ENCODE measurements at regions not wholly inside any gene's neighbourhood (a gene's known extent, or its start where the extent isn't known, plus 50 kb on each side); places are given as distances from the start of the nearest gene placed in this dataset.

DNA sequence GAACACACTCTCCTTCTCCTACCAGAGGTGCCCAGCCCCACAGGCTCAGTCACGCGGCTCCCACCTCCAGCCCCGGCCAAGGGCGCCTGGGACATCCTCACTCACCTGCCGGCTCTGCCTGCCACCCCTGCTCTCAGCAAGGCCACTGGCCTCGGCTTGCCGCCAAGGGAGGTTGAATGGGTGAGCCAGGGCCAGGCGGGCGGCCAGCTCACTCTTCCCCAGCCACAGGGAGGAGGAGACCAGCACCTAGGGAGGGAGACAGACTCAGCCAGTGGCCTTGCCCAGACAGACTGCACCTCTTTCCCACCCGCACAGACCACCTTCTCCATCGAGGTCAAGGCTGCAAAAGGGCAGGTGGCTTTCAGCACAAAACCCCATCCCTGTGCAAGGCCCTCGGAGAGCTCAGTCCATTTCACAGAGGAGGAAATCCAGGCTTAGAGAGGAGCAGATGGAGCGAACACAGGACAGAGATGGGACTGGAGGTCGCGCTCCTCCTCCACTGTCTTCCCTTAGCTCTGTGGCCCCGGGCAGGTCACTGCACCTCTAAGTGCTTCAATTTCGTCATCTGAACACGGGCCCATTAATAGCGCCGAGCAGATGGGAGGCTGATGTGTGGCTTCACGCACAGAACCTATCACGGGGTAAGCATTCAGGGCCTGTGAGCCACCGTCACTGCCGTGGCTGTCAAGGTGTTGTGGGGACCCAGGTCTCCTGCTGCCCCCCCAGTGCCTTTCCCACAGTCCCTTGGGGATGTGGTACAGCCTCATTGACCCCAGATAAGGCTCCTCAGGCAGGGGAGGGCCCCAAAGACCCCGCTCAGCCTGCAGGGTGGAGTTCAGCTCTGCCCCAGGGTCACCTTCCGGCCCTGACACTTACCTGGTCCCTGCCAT is 56.1 kb downstream of the RMI2 start:
- no peak for DNase-seq (ENCODE audit: low read depth in 3 of 3)

DNA sequence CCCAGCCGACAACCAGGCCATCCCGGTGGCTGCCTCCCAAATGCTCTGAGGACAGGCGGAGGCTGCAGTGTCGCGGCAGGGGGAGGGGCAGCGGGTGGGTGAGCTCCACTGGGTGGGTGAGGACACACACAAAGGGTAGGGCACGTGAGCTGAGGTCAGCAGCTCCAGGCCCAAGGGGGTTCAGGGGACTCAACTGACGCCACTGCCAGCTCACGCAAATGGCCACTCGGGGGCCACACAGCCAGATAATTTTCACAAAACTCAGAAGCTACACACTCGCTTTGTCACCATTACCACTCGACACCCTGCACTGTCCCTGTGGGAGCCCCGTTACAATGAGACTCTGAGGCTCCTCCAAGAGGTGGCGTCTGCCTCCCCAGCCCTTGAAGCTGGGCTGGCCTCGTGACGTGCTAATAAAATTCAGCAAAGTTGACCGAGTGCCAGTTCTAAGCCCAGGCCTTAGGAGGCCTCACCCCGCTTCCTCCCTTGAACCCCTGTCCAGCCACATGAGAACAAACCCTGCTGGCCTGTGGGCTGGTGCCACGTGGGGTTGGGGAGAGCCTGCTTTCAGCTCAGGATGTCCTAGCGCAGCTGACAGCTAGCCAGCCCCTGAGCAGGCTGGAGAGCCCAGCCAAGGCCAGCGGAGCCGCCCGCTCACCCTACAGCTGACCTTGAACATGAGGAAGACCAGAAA is 56.9 kb downstream of the RMI2 start:
- DNase-seq (ENCODE audit: low read depth in 3 of 3), result no peak

DNA sequence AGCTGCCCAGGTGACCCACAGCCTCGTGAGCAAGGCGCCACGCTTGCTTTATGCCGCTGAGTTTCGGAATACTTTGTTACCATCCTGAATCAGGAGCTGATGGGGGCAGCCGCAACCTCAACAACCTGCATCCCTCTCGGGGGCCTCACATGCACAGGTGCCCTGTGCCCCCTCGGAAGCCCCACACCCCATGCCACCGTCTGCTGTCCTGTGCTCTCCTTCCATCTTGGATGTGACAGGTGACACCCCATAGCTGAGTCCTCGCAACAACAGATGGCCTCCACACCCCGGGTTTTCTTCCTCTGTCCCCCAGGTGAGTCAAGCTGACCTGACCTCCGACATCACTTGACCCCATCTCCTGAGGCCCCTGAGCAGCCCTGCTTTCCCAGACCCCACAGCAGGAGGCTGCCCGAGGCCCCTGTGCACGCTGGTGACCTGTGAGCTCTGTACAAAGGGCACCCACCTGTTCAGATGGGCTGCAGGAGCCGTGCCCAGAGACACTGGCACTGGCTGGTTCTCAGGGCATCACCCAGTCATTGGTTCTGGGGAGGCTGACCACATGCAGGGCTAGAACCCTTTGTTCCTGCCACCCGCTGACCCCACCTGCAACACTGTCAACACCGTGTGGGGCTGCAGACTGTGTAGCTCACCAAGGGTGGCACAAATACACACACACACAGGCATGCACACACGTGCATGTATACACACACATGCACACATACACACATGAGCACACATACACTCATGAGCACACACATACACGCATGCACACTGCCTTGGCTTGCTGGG is 57.7 kb downstream of the RMI2 start:
- DNase-seq (ENCODE audit: low read depth in 3 of 3), result no peak

DNA sequence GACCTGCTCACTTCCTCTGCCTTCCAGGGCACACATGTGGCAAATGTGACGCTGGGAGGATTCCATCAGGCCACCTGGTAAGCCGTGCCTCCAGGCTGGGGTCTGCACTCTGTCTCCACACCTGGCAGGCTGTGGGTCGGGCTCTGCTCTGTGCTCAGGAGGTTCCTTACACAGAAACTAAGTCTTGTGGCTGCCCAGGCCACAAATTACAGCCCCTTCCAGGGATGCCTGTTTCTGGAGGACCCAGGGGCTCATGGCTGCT is 58.2 kb downstream of the RMI2 start:
- no peak for DNase-seq (ENCODE audit: low read depth in 3 of 3)

DNA sequence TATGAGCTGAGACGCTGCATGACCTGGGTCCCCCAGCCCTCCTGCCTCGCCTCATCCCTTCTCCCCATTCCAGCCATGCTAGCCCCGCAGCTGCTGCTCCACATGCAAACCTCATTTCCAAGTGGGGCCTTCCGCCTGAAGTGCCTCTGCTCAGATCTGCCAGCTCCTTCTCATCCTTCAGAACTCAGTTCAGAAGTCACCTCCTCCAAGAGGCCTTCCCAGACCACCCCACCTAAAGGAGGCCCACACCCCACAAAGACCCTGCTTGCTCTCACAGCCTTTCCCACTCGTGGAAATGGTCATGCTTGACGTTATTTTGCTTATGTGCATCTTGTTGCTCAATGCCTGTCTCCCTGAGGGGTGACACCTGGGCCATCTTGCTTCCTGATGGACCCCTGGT is 58.7 kb downstream of the RMI2 start:
- no peak for DNase-seq (ENCODE audit: low read depth in 3 of 3)

DNA sequence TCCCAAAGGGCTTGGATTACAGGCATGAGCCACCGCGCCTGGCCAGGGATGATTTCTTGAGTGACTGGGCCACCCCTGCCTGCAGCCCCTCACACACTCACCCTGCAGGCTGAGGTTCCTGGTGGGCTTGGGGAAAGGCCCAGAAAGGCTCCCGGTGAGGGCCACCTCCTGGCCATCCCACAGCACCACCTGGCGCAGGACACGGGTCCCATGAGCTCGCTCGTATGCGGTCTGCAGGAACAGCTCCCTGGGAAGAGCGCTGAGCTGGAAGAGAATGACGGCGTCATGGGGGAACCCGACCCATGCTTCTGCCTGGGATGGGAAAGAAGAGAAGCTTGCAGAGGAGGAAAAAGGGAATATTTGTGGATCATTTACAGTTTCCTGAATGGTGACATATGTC is 59.3 kb downstream of the RMI2 start:
- DNase-seq (ENCODE audit: low read depth in 3 of 3), result no peak

DNA sequence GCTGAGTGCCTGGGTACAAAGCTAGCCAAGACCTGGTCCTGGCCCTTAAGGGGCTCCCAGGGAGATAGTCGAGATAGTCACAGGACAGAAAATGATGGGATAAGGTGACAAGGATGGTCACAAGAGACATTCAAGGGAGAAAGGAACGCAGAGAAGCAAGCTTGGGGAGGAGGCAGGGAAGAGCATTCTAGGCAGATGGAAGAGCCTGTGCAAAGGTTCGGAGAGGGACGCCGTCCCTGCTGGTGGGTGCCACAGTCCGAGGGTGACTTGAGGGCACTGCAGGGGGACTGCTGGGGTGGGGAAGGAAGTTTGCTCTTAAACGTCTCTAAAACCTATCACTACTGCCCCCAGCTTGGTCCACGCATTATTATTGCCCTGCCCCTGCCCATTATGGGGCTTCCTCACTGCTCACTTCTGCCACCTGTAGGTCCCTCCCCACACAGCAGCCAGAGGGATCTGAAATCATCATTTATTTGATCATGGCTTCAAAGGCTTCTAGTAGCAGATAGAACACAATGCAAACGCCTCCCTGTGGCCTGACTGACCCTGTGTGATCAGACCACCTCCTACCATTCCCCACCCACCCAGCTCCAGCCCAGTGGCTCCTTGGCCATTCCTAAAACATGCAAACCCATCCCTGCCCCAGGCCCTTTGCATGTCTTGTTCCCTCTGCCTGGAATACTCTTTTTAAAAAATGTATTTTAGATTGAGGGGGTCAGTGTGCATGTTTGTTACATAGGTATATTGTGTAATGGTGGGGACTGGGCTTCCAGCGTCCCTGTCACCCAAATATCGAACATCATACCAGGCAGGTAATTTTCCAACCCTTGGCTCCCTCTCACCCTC is 60.3 kb downstream of the RMI2 start:
- peak; percentile 21 to 43 (median 35) for DNase-seq (ENCODE audit: low read depth in 3 of 3)

DNA sequence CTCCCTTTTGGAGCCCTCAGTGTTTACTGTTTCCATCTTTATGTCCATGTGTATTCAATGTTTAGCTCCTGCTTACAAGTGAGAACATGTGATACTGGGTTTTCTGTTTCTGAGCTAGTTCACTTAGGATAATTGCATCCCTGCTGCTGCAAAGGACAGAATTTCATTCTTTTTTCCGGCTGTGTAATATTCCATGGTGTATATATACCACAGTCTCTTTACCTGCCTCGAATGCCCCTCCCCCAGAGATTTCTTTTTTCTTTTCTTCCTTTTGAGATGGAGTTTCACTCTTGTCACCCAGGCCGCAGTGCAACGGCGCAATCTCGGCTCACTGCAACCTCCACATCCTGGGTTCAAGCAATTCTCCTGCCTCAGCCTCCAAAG is 60.9 kb downstream of the RMI2 start:
- DNase-seq (ENCODE audit: low read depth in 3 of 3), result no peak

DNA sequence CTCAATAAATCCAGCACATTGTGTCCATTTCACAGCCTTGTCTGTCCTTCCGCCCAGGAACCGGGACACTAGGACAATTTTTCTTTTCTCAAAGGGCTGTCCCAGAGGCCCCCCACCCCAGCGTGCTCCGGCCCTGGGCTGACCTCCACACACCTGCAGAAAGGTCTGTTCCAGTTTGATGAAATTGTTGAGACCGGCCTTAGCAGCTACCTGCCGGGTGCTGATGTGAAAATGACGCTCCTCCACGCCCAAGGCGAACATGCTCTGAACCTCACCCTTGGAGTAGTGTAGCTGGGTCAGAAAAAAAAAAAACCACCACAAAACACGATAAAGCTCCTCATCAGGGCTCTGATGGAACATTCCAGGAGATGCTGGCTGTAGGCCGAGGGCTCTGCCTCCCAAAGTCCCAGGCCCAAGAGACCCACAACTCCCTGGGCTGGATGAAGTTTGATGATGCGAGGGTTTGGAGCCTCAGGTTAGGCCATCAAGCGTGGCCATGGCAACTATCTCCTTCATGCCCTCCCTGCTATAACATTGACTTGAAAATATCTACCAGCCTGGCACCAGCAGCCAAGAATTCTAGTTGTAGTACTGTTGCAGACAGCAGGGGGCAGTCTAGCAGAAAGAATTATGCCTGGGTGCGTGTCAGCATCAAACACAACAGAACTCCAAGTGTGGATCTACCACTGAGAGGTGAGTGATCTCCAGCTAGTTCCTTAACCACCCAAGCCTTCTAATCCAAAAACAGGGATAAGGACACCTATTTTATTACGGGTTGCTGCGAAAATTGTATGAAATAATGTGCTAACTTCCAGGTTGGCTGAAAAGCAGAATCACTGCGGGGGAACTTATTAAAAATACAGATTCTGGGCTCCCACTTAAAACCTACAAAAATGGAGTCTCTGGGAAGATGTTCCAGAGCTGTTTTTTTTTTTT is 62.1 kb downstream of the RMI2 start:
- peak; percentile 45 to 58 (median 51) for DNase-seq (ENCODE audit: low read depth in 3 of 3)

DNA sequence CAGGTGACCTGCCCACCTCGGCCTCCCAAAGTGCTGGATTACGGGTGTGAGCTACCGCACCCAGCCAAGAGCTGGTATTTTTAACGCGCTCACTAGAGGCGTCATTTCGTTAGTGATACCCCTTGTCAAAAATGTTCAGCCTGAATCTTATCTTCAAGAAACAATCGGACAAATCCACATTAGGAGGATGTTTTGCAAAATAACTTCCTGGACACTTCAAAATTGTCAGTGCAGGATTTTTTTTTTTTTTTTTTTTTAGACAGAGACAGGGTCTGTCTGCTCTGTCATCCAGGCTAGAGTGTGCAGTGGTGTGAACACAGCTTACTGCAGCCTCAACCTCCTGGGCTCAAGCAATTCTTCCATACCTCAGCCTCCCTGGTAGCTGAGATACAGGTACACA is 63.0 kb downstream of the RMI2 start:
- DNase-seq (ENCODE audit: low read depth in 3 of 3), result no peak

DNA sequence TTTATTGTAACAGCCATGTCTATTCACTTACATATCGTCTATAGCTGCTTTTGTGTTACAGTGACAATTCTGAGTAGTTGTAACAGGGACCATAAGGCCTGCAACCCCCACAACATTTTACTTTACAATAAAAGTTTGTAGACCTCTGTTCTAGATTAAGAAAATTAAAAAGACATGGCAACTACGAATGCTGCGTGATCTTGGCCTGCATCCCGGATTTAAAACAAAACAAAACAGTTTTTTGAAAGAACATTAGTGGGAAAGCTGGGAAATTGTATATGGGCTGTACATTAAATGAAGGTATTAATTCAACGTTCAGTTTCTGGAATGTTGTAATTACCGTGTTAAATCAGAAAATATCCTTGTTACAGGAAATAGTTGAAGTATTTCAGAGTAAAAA is 64.1 kb downstream of the RMI2 start:
- no peak for DNase-seq (ENCODE audit: low read depth in 3 of 3)

DNA sequence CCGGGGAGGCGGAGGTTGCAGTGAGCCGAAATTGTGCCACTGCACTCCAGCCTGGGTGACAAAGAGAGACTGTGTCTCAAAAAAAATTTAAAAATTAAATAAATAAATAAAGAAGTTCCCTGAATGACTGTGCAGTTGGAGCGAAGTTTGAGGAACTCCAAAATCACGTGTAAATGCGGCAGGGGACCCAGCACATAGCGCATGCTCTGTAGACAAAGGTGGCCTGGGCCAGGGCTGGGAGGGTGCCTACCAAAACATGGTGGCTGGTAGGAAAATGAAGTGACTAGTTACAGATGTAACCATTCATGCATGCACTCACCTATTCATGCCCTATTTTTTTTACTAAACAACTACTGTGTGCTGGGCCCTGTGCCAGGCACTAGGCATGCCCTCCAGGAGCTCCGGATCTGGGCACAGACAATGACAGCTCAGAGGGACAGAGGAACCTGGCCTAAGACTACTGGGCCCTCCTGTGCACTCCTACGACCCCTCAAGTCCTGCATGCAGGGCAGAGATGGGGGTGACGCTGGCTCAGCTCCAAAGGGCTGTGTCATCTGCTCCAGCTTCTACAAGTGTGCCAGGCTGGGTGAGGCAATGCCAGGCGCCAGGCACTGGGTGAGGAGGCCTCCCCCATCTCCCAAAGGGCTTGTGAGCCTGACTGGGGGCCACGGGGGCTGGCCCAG is 65.3 kb downstream of the RMI2 start:
- no peak for DNase-seq (ENCODE audit: low read depth in 3 of 3)

DNA sequence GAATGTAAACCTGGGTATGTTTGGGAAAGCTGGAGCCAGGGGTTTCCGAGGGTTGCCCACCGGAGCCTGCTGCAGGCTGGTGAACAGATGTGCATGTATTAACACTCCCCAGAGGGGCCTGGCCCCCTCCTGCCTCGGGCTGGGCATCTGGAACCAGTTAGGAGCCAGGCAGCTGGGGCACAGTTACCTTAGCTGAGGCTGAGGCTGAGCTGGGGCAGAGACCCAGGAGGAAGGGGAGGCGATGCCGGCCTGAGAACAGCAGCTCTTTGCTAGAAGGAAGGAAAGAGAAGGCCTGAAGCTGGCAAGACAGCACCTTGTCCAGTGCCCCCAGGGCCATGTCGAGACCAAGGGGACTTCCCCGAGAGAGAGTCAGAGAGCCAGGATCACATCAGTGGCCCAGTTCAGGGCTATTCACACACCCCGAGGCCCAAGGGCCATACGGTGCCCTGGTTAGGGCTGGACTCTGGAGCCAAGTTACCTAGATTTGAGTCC is 65.8 kb downstream of the RMI2 start:
- DNase-seq (ENCODE audit: low read depth in 3 of 3), result no peak

DNA sequence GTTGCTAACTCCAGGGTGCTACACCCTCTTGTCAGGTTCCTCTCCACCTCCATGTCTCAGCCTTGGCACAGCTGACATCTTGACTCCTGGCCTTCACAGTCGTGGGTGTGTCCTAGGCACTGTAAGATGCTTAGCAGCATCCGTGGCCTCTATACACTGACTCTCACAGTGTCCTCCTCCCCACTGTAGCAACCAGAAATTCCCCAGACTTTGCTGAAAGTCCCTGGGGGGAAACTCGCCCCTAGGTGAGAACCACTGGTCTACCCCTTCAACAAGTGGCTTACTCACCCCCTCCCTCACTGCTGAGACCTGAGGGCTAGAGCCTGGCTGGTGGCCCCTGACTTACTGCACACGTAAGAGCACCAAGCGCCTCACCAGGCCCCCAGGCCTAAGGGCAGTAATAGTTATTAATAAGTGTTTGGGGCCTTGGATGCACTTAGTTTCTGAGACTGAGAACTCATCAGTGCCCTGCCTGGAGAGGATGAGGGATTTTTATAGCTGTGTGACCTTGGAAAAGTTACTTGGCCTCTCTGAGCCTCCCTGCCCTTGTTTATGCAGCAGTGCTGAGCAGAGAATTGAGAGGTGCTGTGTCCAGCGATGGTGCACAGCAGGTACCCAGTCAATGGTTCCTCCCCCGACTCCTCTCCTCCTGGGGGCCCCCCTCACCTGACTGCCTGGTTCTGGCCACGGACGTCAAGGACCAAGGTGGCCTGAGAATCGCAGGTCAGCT is 67.1 kb downstream of the RMI2 start:
- DNase-seq (ENCODE audit: low read depth in 3 of 3), result no peak

DNA sequence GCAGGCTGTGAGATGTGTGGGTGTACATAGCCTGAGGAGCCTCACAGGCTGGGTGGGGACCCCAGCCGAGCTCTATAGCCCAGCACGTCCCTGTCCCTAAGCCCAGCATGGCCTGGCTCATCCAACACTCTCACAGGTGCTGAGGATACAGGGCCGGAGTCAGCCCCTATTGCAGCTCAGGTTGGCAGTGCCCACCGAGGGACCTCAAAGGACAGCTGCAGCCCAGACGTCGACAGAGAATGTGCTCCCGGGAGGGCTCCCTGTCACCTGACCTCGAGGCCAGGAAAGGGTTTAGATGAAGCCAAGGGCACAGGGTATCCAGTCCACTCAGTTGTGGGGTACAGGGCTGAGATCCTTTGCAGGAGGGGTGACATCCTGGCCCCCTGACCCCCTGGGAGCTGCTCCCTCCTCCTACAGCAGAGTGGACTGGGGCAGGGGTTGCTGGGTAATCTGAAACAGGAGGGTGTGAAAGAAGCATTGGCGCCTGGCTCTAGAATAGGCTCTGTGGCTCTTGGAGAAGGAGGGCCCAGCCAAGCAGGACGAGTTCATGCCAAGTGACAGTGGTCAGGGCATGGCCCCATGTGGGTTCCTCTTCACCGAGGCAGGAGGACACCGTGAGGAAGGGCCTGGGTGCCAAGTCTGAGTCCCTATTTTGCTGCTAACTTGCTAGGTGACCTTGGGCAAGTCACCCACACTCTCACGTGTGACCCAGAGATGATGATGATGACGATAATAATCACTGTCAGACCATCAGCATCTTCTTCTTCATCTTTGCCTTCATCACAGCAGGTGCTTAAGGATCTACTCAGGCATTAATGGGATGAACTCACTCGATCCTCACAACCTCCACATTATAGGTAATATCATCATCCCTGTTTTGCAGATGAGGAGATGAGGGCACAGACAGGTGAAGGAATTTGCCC is 68.0 kb downstream of the RMI2 start:
- DNase-seq (ENCODE audit: low read depth in 3 of 3), result no peak

DNA sequence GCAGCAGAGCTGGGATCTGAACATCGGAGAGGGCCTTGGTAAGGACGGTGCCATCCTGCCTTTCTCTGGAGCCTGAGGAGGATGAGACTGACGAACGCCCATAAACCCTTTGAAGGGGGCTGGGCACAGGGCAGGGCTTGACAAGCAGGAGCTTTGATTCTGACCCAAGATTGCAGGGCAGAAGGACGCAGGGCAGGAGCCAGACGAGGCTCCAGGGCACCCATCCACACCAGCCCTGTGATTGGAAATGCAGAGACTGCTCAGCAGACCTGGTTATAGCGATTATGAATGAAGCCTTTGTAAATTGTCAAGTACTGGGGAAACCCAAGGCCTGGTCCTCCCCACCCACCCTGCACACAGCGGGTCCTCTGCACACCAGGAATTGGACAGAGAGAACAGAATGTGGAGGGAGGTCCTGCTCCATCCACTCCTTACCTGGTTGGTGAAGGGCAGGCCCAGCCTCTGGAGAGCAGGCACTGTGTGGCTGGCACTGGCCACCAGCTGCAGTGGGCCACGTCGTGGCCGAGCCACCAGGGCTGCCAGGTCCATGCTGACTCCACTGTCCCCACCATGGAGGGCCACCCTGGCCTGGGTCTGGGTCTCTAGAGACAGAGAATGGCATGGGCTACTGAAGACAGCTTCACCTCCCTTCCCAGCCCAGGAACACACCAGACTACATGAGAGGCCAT is 68.8 kb downstream of the RMI2 start:
- no peak for DNase-seq (ENCODE audit: low read depth in 3 of 3)

Data from stimulated activated CD4-positive, alpha-beta T cell treated with anti-CD3 and anti-CD28 coated beads, TNF-alpha, amount 100 ng/mL, for 48 hours (primary cell).